HG02588 (cell line): ENCODE measurements at regions not wholly inside any gene's neighbourhood (a gene's known extent, or its start where the extent isn't known, plus 50 kb on each side); places are given as distances from the start of the nearest gene placed in this dataset.

Experiments
- ATAC-seq: cut with Tn5 transposase; IDR thresholded peaks from one replicate; pipeline ENCODE4 v1.9.1; 2021; ENCODE audit warnings: mild to moderate bottlenecking, moderate library complexity; ENCODE audit not compliant: unreplicated experiment

GRCh38 chr11:21817696-21818095 lies 375.2 kb upstream of the ANO5 start:
- ATAC-seq = no peak

GRCh38 chr11:21820176-21820575 lies 372.7 kb upstream of the ANO5 start:
- ATAC-seq = no peak

- ATAC-seq = no peak
Measured at GRCh38 chr11:21825127-21825526, 367.8 kb upstream of the ANO5 start.

GRCh38 chr11:21838427-21838826 lies 354.5 kb upstream of the ANO5 start:
- no peak for ATAC-seq

GRCh38 chr11:21839796-21840195 lies 353.1 kb upstream of the ANO5 start:
- no peak for ATAC-seq

GRCh38 chr11:21861314-21861713 lies 331.6 kb upstream of the ANO5 start:
- no peak for ATAC-seq

- no peak for ATAC-seq
Measured at GRCh38 chr11:21865541-21865940, 327.3 kb upstream of the ANO5 start.

- ATAC-seq = no peak
Measured at GRCh38 chr11:21866781-21867180, 326.1 kb upstream of the ANO5 start.

- ATAC-seq = no peak
Measured at GRCh38 chr11:21877151-21877550, 315.7 kb upstream of the ANO5 start.

- no peak for ATAC-seq
Measured at GRCh38 chr11:21883354-21883753, 309.5 kb upstream of the ANO5 start.

GRCh38 chr11:21888814-21889213 lies 304.1 kb upstream of the ANO5 start:
- ATAC-seq = no peak

- ATAC-seq = no peak
Measured at GRCh38 chr11:21892736-21893564, 299.9 kb upstream of the ANO5 start.

GRCh38 chr11:21893565-21893867 lies 299.4 kb upstream of the ANO5 start:
- no peak for ATAC-seq

- no peak for ATAC-seq
Measured at GRCh38 chr11:21894492-21894891, 298.4 kb upstream of the ANO5 start.

- no peak for ATAC-seq
Measured at GRCh38 chr11:21895686-21896085, 297.2 kb upstream of the ANO5 start.

- no peak for ATAC-seq
Measured at GRCh38 chr11:21896216-21896615, 296.7 kb upstream of the ANO5 start.

GRCh38 chr11:21896746-21897602 lies 295.9 kb upstream of the ANO5 start:
- no peak for ATAC-seq

- no peak for ATAC-seq
Measured at GRCh38 chr11:21897752-21898151, 295.1 kb upstream of the ANO5 start.

- no peak for ATAC-seq
Measured at GRCh38 chr11:21908211-21908610, 284.7 kb upstream of the ANO5 start.

- no peak for ATAC-seq
Measured at GRCh38 chr11:21909145-21909544, 283.7 kb upstream of the ANO5 start.

- no peak for ATAC-seq
Measured at GRCh38 chr11:21911061-21911460, 281.8 kb upstream of the ANO5 start.

GRCh38 chr11:21912285-21912684 lies 280.6 kb upstream of the ANO5 start:
- ATAC-seq = no peak
